NCI-H2196 (cell line): ENCODE measurements at regions not wholly inside any gene's neighbourhood (a gene's known extent, or its start where the extent isn't known, plus 50 kb on each side); places are given as distances from the start of the nearest gene placed in this dataset.

Experiments
- DNase-seq: peaks from one replicate; lab custom pipeline; 2025; ENCODE audit not compliant: unreplicated experiment; lab: John Stamatoyannopoulos, UW

GRCh38 chr10:44199991-44200655, 184.8 kb downstream of the CXCL12 start:
- no peak for DNase-seq

DNA sequence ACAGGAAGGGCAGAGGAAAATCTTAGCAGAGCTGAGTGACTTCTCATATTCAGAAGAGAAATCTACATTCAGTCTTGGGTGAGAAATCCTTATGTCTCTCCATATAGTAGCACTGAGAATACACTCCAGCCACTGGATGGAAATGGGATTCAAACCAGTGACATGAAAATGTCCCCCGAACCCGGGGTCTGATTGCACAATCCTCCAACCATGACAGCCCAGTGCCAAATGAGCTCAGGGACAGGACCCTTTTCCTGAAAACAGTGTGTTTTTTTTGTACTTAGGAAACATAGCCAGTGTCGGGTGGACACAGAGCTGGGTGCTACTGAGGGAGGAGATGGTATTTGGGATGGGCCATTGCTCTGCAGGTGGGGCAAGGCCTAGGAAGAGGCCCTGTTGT, 185.6 kb downstream of the CXCL12 start:
- DNase-seq = no peak

DNA sequence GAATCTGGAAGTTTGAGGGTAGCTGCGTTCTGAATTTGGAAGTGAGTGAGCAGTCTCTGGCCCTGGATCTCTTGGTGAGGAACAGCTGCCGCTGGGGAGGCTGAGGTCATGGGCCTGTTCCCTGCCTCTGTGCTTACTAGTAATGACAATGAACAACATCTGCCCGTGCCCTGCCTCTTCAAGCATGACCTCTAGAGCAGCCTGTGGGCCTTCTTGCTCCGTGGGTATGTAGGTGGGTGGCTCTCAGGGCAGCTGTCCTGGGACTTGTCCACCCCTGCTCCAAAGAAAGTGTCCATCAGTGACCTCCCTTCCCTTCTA, 186.2 kb downstream of the CXCL12 start:
- no peak for DNase-seq

DNA sequence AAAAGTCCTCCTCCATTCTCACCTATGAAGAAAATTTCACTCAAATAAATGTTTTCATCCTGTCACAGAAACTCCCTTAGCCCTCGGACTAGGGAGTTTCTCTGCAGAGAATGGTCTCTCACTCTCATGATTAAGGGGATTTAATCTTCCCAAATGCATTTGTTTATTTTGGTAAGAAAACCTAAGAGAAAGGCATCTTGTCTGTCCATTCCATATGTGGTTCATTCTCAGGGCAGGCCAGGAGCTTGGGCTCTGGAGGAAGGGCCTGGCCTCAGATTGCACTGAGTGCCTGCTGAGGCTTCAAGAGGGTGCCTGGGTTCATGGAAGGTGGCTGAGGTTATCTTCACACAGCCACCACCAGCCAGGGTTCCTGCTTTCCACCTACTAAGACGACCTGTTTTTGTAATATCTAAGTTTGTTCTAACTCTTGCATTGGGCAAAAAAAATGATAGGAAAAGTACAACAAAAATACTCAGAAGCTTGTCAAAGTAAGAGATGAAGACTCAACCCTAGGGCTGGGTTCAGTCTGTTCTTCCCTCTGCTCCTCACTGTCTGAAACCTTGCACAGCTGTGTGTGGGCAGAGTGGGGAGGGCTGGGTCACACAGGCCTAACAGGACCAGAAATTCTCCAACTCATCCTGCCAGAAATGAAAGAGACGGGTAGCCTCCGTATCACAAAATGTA, 186.7 kb downstream of the CXCL12 start:
- DNase-seq = no peak

DNA sequence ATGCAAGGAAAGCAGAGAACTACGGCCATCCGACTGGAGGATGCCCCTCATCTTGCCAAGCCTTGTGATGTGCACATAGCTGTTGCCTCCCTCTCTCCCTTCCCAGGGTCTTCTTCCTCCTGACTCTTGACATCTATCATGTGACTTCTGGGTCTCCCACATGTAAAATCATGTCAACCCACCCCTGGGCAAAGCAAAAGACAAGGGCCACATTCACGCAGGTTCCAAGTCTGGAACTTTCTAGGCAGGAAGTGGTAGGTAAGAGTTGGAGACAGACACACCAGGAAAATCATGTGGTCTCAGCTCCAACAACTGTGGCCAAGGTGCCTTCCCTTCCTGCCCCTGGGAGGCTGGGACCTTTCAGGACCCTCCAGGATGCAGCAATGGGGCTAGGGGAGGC, 187.3 kb downstream of the CXCL12 start:
- no peak for DNase-seq

- no peak for DNase-seq
Measured at GRCh38 chr10:44196336-44196735, 188.6 kb downstream of the CXCL12 start.

- no peak for DNase-seq
Measured at GRCh38 chr10:44196008-44196320, 188.9 kb downstream of the CXCL12 start.

- DNase-seq = no peak
Measured at GRCh38 chr10:44195112-44196007, 189.5 kb downstream of the CXCL12 start.

GRCh38 chr10:44194435-44194834, 190.5 kb downstream of the CXCL12 start:
- no peak for DNase-seq

- no peak for DNase-seq
Measured at GRCh38 chr10:44193567-44194220, 191.2 kb downstream of the CXCL12 start.

- no peak for DNase-seq
Measured at GRCh38 chr10:44193166-44193565, 191.7 kb downstream of the CXCL12 start.

DNA sequence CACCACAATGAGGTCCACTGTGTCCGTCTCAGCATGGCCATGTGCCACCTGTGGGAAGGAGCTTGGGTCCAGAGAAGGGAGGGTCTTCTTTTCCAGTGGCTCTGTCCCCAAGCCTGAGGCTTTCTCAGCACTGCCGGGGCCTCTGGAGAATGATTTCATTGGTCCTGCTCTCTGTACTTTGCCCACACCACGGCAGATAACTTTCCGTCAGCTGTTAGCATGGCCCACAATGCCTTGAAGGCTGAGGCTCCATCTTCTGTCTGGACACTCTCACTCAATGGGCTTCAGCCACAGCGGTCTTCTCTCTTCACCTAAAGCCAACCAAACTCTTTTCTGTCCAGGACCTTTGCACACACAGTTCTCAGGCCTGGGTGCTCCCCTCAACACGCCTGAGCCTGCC, 192.5 kb downstream of the CXCL12 start:
- no peak for DNase-seq

DNA sequence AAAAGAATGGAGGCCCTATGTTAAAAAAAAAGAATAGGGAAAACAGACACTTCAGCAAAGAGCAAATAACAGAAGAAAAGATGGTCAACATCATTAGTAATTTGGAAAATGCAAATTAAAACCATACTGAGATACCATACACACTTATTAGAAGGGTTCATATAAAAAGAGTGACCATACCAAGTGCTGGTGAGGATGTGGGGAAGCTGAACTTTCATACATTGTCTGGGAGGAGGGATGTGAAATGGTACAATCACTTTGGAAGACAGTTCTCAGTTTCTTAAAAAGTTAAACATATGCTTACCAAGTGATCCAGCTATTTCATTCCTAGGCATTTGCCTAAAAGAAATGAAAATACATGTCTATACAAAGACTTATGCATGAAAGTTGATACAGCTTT, 194.4 kb downstream of the CXCL12 start:
- DNase-seq = no peak

GRCh38 chr10:44186821-44187220, 198.1 kb downstream of the CXCL12 start:
- DNase-seq = no peak

DNA sequence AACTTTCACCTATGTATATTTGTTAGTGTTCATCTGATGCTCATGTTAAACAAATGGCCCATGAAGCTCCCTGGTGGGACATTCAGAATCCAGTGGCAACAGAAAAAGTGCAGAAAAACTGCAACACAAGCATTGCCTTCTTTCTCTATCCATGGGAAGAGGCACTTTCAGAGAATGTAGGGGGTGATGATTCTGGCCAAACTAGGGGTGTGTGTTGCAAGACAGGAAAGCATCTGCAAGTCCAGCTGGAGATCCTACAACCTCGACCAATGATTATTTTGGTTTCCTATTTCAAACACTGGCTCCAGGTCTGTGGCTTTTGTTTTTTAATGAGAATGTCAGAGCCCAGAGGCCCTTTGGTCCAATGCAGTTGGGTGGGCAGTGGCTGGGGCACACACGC, 198.7 kb downstream of the CXCL12 start:
- no peak for DNase-seq

DNA sequence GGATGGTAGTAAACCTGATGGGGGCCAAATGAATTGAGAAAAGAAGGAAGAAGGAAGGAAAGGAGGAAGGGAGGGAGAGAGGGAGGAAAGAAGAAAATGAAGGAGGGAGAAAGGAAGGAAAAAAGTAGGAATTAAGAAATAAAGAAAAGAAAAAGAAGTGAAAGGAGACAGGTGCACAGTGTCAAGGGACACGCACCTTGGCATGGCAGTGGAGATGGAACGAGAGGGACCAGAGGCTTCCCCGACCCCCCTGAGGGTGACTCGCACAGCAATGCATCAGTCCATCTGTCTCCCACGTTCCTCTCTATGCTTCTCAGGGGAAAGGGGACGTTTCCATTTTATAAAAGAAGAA, 199.6 kb downstream of the CXCL12 start:
- DNase-seq = no peak

- no peak for DNase-seq
Measured at GRCh38 chr10:44184633-44185314, 200.1 kb downstream of the CXCL12 start.

GRCh38 chr10:44183667-44184632, 200.9 kb downstream of the CXCL12 start:
- DNase-seq = no peak

DNA sequence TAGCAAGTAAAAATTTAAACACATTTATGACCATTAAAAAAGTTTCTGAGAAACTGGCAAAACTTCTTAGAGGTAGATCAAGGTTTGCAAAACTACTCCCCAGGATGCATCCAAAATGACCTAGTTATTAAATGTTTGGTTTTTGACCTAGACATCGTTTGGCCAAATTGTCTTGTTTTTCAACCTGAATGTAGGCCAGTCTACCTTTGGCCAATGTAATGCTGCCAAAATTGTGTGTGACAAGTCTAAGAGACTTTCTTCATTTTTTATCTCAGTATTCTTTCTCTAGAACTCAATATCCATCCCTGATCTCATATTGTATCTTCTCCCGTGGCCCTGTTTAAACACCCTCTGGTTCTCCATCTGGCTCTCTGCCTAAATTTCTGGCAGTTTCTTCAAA, 202.0 kb downstream of the CXCL12 start:
- DNase-seq = no peak
